Stomach (tissue), 4 donors: ENCODE measurements at regions not wholly inside any gene's neighbourhood (a gene's known extent, or its start where the extent isn't known, plus 50 kb on each side); places are given as distances from the start of the nearest gene placed in this dataset.

ENCODE experiments used
- CTCF ChIP-seq, 7 experiments: fragments of 450-650 bp in 4 of 7; fragments of 200-600 bp in 3 of 7; sonication (generic) in 3 of 7; IDR thresholded peaks; one replicate each; pipeline ENCODE4 v1.5.1; 2016 to 2019; ENCODE audit warnings: antibody characterized with exemption in 7 of 7, control low read depth in 2 of 7, mild to moderate bottlenecking in 1 of 7
- EP300 ChIP-seq: sonication (generic); formaldehyde crosslinking; IDR thresholded peaks from one replicate; pipeline ENCODE4 v1.6.1; 2017; ENCODE audit warnings: antibody characterized with exemption
- POLR2AphosphoS5 ChIP-seq, 3 donors: sonication (generic); formaldehyde crosslinking; IDR thresholded peaks; one replicate each; pipeline ENCODE4 v1.6.1; 2016; ENCODE audit warnings: antibody characterized with exemption in 3 of 3

GRCh38 chr1:194640322-194640721, 1453.9 kb upstream of the B3GALT2 start:
- TF ChIP-seq CTCF (IDR thresholded peaks at IDR 0.05) (no peak), POLR2AphosphoS5 (IDR thresholded peaks at IDR 0.05) (no peak), EP300 (no peak)
